ENCODE measurements at regions not wholly inside any gene's neighbourhood (a gene's known extent, or its start where the extent isn't known, plus 50 kb on each side); places are given as distances from the start of the nearest gene placed in this dataset.

DNA sequence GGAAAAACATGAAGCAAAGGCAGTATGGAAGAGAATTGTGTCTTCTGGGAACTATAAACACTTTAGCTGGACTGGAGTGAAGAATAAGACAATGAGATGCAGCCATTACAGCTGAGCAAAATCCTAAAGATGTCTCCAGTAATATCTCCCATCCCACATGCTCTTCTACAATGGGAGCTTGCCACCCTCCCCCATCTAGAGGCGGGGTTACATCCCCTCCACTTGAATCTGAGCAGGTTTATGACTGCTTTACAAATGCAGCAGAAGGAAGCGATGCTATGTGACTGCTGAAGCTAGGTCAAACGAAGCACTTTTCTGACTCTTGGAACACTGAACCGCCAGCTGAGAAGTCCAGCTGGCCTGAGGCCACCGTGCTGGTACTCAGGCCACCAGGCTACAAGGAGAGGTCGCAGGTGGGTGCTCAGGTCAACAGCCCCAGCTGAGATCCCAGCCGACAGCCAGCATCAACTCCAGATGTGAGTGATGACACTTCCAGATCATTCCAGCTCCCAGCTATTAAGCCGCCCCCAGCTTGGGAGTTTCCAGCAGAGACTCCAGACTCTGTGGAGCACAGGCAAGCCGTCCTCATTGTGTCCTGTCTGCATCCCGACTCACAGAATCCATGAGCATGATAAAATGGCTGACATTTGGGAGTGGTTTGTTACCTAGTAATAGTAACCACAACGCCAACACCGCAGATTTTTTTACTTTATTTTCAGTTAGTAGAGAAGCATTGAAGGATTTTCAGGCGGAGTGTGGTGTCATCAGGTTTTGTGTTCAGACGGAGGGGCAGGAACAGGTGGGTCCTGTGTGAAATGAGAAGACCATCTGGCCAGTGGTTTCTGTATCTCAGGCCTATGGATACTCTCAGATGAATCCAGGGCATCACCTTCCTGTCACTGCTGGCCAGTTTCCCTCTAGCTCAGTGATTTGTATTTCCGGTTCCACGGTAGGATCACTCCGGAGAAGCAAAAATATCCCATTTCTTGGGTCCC, 89.3 kb downstream of the NPY start:
- no peak overlapping the region for H3K4me3 ChIP-seq (ENCODE audit: control insufficient read depth, low read depth, low read length)
- no peak for DNase-seq (ENCODE audit: low read depth)
- TF ChIP-seq, protein P1, sequence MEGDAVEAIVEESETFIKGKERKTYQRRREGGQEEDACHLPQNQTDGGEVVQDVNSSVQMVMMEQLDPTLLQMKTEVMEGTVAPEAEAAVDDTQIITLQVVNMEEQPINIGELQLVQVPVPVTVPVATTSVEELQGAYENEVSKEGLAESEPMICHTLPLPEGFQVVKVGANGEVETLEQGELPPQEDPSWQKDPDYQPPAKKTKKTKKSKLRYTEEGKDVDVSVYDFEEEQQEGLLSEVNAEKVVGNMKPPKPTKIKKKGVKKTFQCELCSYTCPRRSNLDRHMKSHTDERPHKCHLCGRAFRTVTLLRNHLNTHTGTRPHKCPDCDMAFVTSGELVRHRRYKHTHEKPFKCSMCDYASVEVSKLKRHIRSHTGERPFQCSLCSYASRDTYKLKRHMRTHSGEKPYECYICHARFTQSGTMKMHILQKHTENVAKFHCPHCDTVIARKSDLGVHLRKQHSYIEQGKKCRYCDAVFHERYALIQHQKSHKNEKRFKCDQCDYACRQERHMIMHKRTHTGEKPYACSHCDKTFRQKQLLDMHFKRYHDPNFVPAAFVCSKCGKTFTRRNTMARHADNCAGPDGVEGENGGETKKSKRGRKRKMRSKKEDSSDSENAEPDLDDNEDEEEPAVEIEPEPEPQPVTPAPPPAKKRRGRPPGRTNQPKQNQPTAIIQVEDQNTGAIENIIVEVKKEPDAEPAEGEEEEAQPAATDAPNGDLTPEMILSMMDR (IDR thresholded peaks at IDR 0.05; ENCODE audit: control insufficient read depth, insufficient read depth, low read depth, low read length, missing control alignments) = no peak

- H3K4me3 ChIP-seq (ENCODE audit: control insufficient read depth, low read depth, low read length) = no peak overlapping the region
- TF ChIP-seq, protein P1 (IDR thresholded peaks at IDR 0.05; ENCODE audit: control insufficient read depth, insufficient read depth, low read depth, low read length, missing control alignments) = no peak
- DNase-seq (ENCODE audit: low read depth) = no peak
These were observed 95.1 kb downstream of the NPY start for GRCh38 chr7:24378871-24379616.

- no peak for DNase-seq (ENCODE audit: low read depth)
- no peak overlapping the region for H3K4me3 ChIP-seq (ENCODE audit: control insufficient read depth, low read depth, low read length)
- TF ChIP-seq, protein P1 (IDR thresholded peaks at IDR 0.05; ENCODE audit: control insufficient read depth, insufficient read depth, low read depth, low read length, missing control alignments) = peak; percentile 26
These were observed 98.0 kb downstream of the NPY start for GRCh38 chr7:24381894-24382505.

DNA sequence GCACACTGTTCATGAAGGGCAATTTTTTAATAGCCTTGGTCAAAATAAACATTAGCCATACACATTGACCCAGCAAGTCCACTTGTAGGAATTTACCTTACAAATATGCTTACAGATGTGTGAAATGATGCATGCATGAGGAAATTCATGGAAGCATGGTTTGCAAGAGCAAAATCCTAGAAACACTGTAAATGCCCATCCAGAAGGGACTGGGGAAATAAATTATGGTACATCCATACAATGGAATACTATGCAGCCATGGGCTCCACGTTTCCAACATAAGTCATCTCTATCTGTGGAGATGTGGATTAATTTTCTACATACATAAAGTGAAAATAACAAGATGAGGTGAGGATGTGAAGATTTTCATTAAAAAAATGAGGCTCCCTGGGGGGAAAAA, 99.1 kb downstream of the NPY start:
- no peak overlapping the region for H3K4me3 ChIP-seq (ENCODE audit: control insufficient read depth, low read depth, low read length)
- no peak for DNase-seq (ENCODE audit: low read depth)
- TF ChIP-seq, protein P1 (IDR thresholded peaks at IDR 0.05; ENCODE audit: control insufficient read depth, insufficient read depth, low read depth, low read length, missing control alignments) = no peak

- no peak overlapping the region for H3K4me3 ChIP-seq (ENCODE audit: control insufficient read depth, low read depth, low read length)
- DNase-seq (ENCODE audit: low read depth) = no peak
- TF ChIP-seq, protein P1 (IDR thresholded peaks at IDR 0.05; ENCODE audit: control insufficient read depth, insufficient read depth, low read depth, low read length, missing control alignments) = no peak
These were observed 100.5 kb downstream of the NPY start for GRCh38 chr7:24384362-24385030.

DNA sequence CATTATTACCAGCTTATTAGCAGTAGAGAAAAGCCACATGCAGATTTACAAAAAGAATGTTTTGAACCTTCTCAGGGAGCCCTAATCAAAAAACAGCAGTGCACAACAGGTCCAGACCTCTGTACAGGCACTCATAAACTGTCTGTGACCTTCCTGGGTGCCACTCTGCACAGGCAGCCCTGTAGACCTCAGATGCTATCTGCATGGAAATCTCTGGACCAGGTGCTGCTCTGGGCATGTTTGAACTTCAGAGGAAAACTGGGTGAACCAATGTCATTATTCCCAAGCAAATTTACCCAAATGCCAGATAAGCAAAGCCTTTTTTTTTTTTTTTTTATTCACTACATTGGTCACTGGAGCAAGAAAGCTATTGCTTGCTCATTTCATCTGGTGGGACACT, 104.2 kb downstream of the NPY start:
- H3K4me3 ChIP-seq (ENCODE audit: control insufficient read depth, low read depth, low read length) = no peak overlapping the region
- no peak for DNase-seq (ENCODE audit: low read depth)
- TF ChIP-seq, protein P1 (IDR thresholded peaks at IDR 0.05; ENCODE audit: control insufficient read depth, insufficient read depth, low read depth, low read length, missing control alignments) = no peak

Measured in AG09309 (cell line).